HL-60 (cell line): ENCODE measurements at regions not wholly inside any gene's neighbourhood (a gene's known extent, or its start where the extent isn't known, plus 50 kb on each side); places are given as distances from the start of the nearest gene placed in this dataset.

Experiments used
- DNase-seq, 2 experiments: peaks; one replicate each; pipeline ENCODE4 v3.0.0-alpha.2; 2010 to 2020; ENCODE audit warnings: low read depth in 1 of 2, low spot score in 1 of 2
- H3K27ac ChIP-seq: fragments of 250-450 bp; sonication (Bioruptor Pico); replicated peaks from 2 replicates; pipeline ENCODE4 v1.5.1; 2020; ENCODE audit warnings: mild to moderate bottlenecking, moderate library complexity
- H3K27me3 ChIP-seq: fragments of 250-450 bp; sonication (Bioruptor Pico); 2 replicates; pipeline ENCODE4 v1.5.1; 2021; ENCODE audit warnings: mild to moderate bottlenecking, moderate library complexity; ENCODE audit not compliant: insufficient read depth, poor library complexity, severe bottlenecking
- H3K4me3 ChIP-seq: replicated peaks from 2 replicates; pipeline ENCODE4 v1.5.1; 2011; ENCODE audit warnings: mild to moderate bottlenecking, control low read depth, low read length; ENCODE audit not compliant: insufficient read depth
- GABPA ChIP-seq: IDR thresholded peaks from 2 replicates; pipeline ENCODE4 v1.6.1; 2012; ENCODE audit warnings: low read depth
- POLR2AphosphoS5 ChIP-seq: IDR thresholded peaks from 2 replicates; pipeline ENCODE4 v1.6.1; 2012; ENCODE audit warnings: low read depth
- SPI1 ChIP-seq: IDR thresholded peaks from 2 replicates; pipeline ENCODE4 v1.6.1; 2012; ENCODE audit warnings: low read depth, mild to moderate bottlenecking, borderline replicate concordance
- TF ChIP-seq, protein P1 (sequence below): IDR thresholded peaks from 2 replicates; pipeline ENCODE4 v1.6.1; 2012; ENCODE audit warnings: low read depth; ENCODE audit not compliant: insufficient replicate concordance
- TF ChIP-seq, protein P2 (sequence below): IDR thresholded peaks from one replicate; pipeline ENCODE4 v1.5.1; 2011; ENCODE audit warnings: low read length, control low read depth, inconsistent platforms; ENCODE audit not compliant: insufficient read depth

DNA sequence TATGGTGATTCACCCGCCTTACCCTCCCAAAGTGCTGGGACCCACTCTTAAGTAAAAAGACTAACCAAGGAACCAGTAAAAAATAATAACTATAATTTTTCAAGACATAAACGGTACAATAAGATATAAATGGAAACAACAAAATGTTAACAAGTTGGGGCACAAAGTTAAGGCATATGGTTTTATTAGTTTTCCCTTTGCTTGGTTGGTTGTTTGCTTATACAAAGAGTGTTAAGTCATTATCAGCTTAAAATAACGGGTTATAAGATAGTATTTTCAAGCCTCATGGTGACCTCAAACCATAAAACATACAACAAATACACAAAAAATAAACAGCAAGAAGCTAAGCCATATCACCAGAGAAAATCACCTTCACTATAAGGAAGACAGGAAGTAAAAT, 406.1 kb downstream of the SEC23A start:
- TF ChIP-seq POLR2AphosphoS5 = no peak
- TF ChIP-seq, protein P1, sequence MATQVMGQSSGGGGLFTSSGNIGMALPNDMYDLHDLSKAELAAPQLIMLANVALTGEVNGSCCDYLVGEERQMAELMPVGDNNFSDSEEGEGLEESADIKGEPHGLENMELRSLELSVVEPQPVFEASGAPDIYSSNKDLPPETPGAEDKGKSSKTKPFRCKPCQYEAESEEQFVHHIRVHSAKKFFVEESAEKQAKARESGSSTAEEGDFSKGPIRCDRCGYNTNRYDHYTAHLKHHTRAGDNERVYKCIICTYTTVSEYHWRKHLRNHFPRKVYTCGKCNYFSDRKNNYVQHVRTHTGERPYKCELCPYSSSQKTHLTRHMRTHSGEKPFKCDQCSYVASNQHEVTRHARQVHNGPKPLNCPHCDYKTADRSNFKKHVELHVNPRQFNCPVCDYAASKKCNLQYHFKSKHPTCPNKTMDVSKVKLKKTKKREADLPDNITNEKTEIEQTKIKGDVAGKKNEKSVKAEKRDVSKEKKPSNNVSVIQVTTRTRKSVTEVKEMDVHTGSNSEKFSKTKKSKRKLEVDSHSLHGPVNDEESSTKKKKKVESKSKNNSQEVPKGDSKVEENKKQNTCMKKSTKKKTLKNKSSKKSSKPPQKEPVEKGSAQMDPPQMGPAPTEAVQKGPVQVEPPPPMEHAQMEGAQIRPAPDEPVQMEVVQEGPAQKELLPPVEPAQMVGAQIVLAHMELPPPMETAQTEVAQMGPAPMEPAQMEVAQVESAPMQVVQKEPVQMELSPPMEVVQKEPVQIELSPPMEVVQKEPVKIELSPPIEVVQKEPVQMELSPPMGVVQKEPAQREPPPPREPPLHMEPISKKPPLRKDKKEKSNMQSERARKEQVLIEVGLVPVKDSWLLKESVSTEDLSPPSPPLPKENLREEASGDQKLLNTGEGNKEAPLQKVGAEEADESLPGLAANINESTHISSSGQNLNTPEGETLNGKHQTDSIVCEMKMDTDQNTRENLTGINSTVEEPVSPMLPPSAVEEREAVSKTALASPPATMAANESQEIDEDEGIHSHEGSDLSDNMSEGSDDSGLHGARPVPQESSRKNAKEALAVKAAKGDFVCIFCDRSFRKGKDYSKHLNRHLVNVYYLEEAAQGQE = no peak
- TF ChIP-seq, protein P2, sequence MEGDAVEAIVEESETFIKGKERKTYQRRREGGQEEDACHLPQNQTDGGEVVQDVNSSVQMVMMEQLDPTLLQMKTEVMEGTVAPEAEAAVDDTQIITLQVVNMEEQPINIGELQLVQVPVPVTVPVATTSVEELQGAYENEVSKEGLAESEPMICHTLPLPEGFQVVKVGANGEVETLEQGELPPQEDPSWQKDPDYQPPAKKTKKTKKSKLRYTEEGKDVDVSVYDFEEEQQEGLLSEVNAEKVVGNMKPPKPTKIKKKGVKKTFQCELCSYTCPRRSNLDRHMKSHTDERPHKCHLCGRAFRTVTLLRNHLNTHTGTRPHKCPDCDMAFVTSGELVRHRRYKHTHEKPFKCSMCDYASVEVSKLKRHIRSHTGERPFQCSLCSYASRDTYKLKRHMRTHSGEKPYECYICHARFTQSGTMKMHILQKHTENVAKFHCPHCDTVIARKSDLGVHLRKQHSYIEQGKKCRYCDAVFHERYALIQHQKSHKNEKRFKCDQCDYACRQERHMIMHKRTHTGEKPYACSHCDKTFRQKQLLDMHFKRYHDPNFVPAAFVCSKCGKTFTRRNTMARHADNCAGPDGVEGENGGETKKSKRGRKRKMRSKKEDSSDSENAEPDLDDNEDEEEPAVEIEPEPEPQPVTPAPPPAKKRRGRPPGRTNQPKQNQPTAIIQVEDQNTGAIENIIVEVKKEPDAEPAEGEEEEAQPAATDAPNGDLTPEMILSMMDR = no peak
- TF ChIP-seq GABPA = no peak
- no peak for TF ChIP-seq SPI1
- H3K4me3 ChIP-seq = no peak overlapping the region
- no peak overlapping the region for H3K27ac ChIP-seq
- no peak for DNase-seq
- H3K27me3 ChIP-seq = no peaks in the 10 kb centered on the region

DNA sequence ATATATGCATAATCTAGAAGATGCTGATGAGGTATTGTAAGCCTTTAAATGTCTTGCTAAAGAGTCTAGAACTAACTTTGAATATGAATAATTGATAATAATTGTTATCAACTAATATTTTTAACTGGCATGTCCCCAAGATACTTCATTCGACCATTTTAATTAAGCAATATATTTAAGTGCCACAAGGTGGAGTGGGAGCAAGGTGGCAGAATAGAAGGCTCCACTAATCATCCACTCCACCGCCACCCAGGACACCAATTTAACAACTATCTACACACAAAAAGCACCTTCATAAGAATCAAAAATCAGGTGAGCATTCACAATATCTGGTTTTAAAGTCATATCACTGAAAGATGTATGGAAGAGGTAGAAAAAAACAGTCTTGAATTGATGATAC, 409.6 kb downstream of the SEC23A start:
- no peak for DNase-seq
- TF ChIP-seq, protein P2 = no peak
- H3K27me3 ChIP-seq = no peaks in the 10 kb centered on the region
- no peak overlapping the region for H3K4me3 ChIP-seq
- H3K27ac ChIP-seq = no peak overlapping the region

DNA sequence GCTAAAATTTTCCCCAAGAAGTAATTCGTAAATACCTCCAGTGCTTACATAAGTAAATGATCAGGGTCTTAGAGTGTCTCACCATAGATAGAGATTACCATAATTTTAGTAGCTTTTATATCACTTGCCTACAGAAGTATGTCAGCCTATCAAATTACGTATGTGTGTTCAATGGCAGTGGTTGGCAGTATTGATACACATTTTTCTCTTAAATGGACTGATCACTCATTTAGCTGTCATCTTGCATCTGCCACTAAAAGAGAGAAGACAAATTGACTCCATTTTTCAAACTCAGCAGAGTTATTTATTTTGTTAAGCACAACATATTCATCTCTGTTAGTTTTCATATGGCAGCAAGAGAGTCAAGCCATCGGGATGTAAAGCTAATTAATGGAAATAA, 413.1 kb upstream of the CLEC14A start:
- DNase-seq = no peak
- TF ChIP-seq, protein P1 = no peak
- TF ChIP-seq POLR2AphosphoS5 (no peak), SPI1 (no peak), GABPA (no peak)
- TF ChIP-seq, protein P2 = no peak
- no peak overlapping the region for H3K27ac ChIP-seq
- H3K4me3 ChIP-seq = no peak overlapping the region
- no peaks in the 10 kb centered on the region for H3K27me3 ChIP-seq

DNA sequence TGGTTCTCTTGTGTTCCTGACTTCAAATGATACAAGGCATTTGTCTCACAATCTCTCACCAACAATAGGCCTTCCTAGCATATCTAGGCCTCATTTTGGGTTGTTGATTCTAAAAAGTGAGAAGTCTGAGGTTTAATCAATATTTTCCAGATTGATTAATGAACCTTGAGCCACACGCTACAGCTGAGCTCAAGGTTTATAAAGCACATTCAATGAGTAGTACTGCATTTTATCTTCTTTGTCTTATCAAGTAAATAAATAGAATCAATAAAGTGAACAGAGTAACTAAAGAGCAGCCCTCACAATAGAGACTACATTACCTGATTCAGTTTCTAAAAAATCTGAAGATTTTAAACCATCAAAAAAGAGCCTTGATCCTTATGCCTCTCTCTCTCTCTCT, 407.5 kb upstream of the CLEC14A start:
- Histone ChIP-seq H3K4me3 (no peak overlapping the region), H3K27ac (no peak overlapping the region), H3K27me3 (no peaks in the 10 kb centered on the region)
- DNase-seq = no peak
- TF ChIP-seq POLR2AphosphoS5 (no peak), SPI1 (no peak)
